CD4-positive, alpha-beta T cell (primary cell): ENCODE measurements at regions not wholly inside any gene's neighbourhood (a gene's known extent, or its start where the extent isn't known, plus 50 kb on each side); places are given as distances from the start of the nearest gene placed in this dataset.

Source experiments
- ATAC-seq: fragments of 200-7000 bp; cut with Tn5 transposase; one replicate; pipeline ENCODE4 v1.10.0; 2022; ENCODE audit warnings: mild to moderate bottlenecking; ENCODE audit not compliant: poor library complexity
- CTCF ChIA-PET: fragments of 350-600 bp; sonication (Branson Sonifier 250); formaldehyde crosslinking; loops from one replicate; lab custom pipeline; 2021; ENCODE audit warnings: antibody characterized with exemption, inconsistent platforms; lab: Charles Lee
- POLR2A ChIA-PET: fragments of 350-600 bp; sonication (Branson Sonifier 250); formaldehyde crosslinking; loops from one replicate; lab custom pipeline; 2021; ENCODE audit warnings: antibody characterized with exemption, inconsistent platforms; lab: Charles Lee
- DNase-seq, 14 experiments: peaks; one replicate each; pipeline ENCODE4 v3.0.0-alpha.2; 2013 to 2020; ENCODE audit warnings: mixed read lengths in 2 of 14
- H3K27ac ChIP-seq, 2 donors: one replicate each; pipeline versions ENCODE4 v1.5.1 to v1.7.0; 2013; ENCODE audit warnings: low read length in 2 of 2, low read depth in 1 of 2, mild to moderate bottlenecking in 1 of 2
- H3K27me3 ChIP-seq, 2 experiments: 1 replicate in 1 of 2; 2 replicates in 1 of 2; pipeline versions ENCODE4 v1.6.1 to v1.7.0; 2013; ENCODE audit warnings: low read length in 2 of 2, control low read depth in 1 of 2, mild to moderate bottlenecking in 1 of 2, moderate library complexity in 1 of 2; ENCODE audit not compliant: insufficient read depth in 2 of 2, control insufficient read depth in 1 of 2
- H3K36me3 ChIP-seq: one replicate; pipeline ENCODE4 v1.6.1; 2013; ENCODE audit warnings: low read length, control low read depth; ENCODE audit not compliant: insufficient read depth
- H3K4me1 ChIP-seq: one replicate; pipeline ENCODE4 v1.6.1; 2013; ENCODE audit warnings: low read length, control low read depth; ENCODE audit not compliant: insufficient read depth
- H3K4me3 ChIP-seq: one replicate; pipeline ENCODE4 v1.5.1; 2013; ENCODE audit warnings: mild to moderate bottlenecking, low read length, moderate library complexity
- H3K9me3 ChIP-seq, 2 experiments: 1 replicate in 1 of 2; 2 replicates in 1 of 2; pipeline versions ENCODE4 v1.6.1 to v1.7.0; 2013; ENCODE audit warnings: low read length in 2 of 2, mild to moderate bottlenecking in 2 of 2, control low read depth in 1 of 2, moderate library complexity in 1 of 2; ENCODE audit not compliant: control insufficient read depth in 1 of 2, insufficient read depth in 1 of 2
- H3K27ac Mint-ChIP-seq: one replicate; pipeline ENCODE4 v1.8.0; 2020; ENCODE audit warnings: mixed read lengths
- H3K27me3 Mint-ChIP-seq: one replicate; pipeline ENCODE4 v1.8.0; 2021; ENCODE audit warnings: mixed read lengths
- H3K36me3 Mint-ChIP-seq: one replicate; pipeline ENCODE4 v1.8.0; 2021; ENCODE audit warnings: low read depth, mixed read lengths
- H3K4me1 Mint-ChIP-seq: one replicate; pipeline ENCODE4 v1.8.0; 2021; ENCODE audit warnings: low read depth, mixed read lengths
- H3K4me3 Mint-ChIP-seq: one replicate; pipeline ENCODE4 v1.8.0; 2020; ENCODE audit warnings: mild to moderate bottlenecking, mixed read lengths
- H3K9me3 Mint-ChIP-seq: one replicate; pipeline ENCODE4 v1.8.0; 2020; ENCODE audit warnings: mixed read lengths
- intact Hi-C, 2 experiments: fragments of 100-400 bp; cut with DNase I in 1 of 2; cut with micrococcal nuclease in 1 of 2; formaldehyde crosslinking; loops; one replicate each; pipeline versions ENCODE4 v1.15.1 to v1.9.0; 2023 to 2025; cut with DNase I, micrococcal nuclease
- TF ChIP-seq, protein P1 (sequence below): fragments of 200-600 bp; IDR thresholded peaks from one replicate; pipeline ENCODE4 v1.8.0; 2022; ENCODE audit warnings: antibody characterized with exemption, mild to moderate bottlenecking

- no peak for DNase-seq
- no peak overlapping the region for H3K4me3 Mint-ChIP-seq
Observed at GRCh38 chr12:92332552-92332951, 186.9 kb upstream of the BTG1 start.

GRCh38 chr12:92331383-92331782, 185.7 kb upstream of the BTG1 start:
- H3K36me3 Mint-ChIP-seq, result no peaks in the 10 kb centered on the region
- ChIA-PET POLR2A (interaction anchor here (0.6 to 2.2 kb wide), 3 partner anchors 21 to 263 kb away, joined by 3 to 6 read pairs (median 3); partner anchors contain the start of gene BTG1), CTCF (interaction anchor here (0.8 to 1.0 kb wide), 2 partner anchors 67 to 373 kb away, joined by 3 read pairs; no protein-coding TSS in a partner anchor)
- no peak overlapping the region for H3K27ac Mint-ChIP-seq
- no peak overlapping the region for H3K4me3 Mint-ChIP-seq
- DNase-seq (no peak), ATAC-seq (no peak)
- TF ChIP-seq, protein P1, sequence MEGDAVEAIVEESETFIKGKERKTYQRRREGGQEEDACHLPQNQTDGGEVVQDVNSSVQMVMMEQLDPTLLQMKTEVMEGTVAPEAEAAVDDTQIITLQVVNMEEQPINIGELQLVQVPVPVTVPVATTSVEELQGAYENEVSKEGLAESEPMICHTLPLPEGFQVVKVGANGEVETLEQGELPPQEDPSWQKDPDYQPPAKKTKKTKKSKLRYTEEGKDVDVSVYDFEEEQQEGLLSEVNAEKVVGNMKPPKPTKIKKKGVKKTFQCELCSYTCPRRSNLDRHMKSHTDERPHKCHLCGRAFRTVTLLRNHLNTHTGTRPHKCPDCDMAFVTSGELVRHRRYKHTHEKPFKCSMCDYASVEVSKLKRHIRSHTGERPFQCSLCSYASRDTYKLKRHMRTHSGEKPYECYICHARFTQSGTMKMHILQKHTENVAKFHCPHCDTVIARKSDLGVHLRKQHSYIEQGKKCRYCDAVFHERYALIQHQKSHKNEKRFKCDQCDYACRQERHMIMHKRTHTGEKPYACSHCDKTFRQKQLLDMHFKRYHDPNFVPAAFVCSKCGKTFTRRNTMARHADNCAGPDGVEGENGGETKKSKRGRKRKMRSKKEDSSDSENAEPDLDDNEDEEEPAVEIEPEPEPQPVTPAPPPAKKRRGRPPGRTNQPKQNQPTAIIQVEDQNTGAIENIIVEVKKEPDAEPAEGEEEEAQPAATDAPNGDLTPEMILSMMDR, result no peak
- H3K27me3 Mint-ChIP-seq, result no peaks in the 10 kb centered on the region
- no peaks in the 10 kb centered on the region for H3K9me3 ChIP-seq
- no peak overlapping the region for H3K4me3 ChIP-seq
- H3K4me1 Mint-ChIP-seq, result peaks cover 72% of the 10 kb centered on the region
- intact Hi-C loops, result no loop called here
- H3K36me3 ChIP-seq, result no peaks in the 10 kb centered on the region
- H3K27me3 ChIP-seq, result no peaks in the 10 kb centered on the region
- H3K9me3 Mint-ChIP-seq, result no peaks in the 10 kb centered on the region
- peaks cover 12% of the 10 kb centered on the region for H3K4me1 ChIP-seq
- H3K27ac ChIP-seq, result no peak overlapping the region

More at GRCh38 chr12:92332552-92332951, 186.9 kb upstream of the BTG1 start:
- Histone ChIP-seq H3K36me3 (no peaks in the 10 kb centered on the region), H3K9me3 (no peaks in the 10 kb centered on the region), H3K4me1 (peaks cover 9% of the 10 kb centered on the region), H3K27ac (no peak overlapping the region), H3K27me3 (no peaks in the 10 kb centered on the region), H3K4me3 (no peak overlapping the region)
- peak overlapping the region; percentile 58 for H3K27ac Mint-ChIP-seq
- TF ChIP-seq, protein P1, result no peak
- intact Hi-C loops, result no loop called here
- no peaks in the 10 kb centered on the region for H3K36me3 Mint-ChIP-seq
- CTCF ChIA-PET, result no interaction called here
- POLR2A ChIA-PET, result interaction anchor here (1.1 to 2.2 kb wide), 2 partner anchors 29 to 187 kb away, joined by 3 to 6 read pairs; partner anchors contain the start of gene BTG1
- H3K4me1 Mint-ChIP-seq, result peaks cover 63% of the 10 kb centered on the region
- ATAC-seq, result peak; percentile 26
- no peaks in the 10 kb centered on the region for H3K9me3 Mint-ChIP-seq
- H3K27me3 Mint-ChIP-seq, result no peaks in the 10 kb centered on the region

DNA sequence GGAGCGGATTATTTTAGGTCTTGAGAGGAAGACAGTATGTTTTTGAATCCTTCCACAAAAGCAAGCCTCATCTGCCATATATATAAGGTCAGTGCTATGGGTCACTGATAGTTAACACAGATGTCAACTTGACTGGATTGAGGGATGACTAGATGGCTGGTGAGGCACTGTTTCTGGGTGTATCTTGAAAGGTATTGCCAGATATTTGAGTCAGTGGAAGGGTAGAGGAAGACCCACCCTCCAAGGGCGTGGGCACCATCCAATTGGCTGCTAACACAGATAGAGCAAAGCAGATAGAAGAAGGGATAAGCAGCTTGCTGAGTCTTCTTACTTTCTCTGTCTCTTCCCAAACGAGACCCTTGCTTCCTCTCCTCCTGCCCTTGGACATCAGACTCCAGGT, 185.0 kb upstream of the BTG1 start:
- H3K27ac Mint-ChIP-seq, result peak overlapping the region; percentile 79

More for the DNA sequence above, 185.0 kb upstream of the BTG1 start:
- Mint-ChIP-seq H3K4me1 (peaks cover 74% of the 10 kb centered on the region), H3K36me3 (no peaks in the 10 kb centered on the region), H3K4me3 (no peak overlapping the region), H3K9me3 (no peaks in the 10 kb centered on the region), H3K27me3 (no peaks in the 10 kb centered on the region)
- peaks cover 0 to 2% of the 10 kb centered on the region in 2 experiments for H3K9me3 ChIP-seq
- ChIA-PET POLR2A (interaction anchor here (0.6 to 2.2 kb wide), 4 partner anchors 22 to 264 kb away, joined by 3 to 9 read pairs (median 4); partner anchors contain the start of gene BTG1), CTCF (no interaction called here)
- intact Hi-C loops, result no loop called here
- DNase-seq (no peak), ATAC-seq (no peak)
- H3K36me3 ChIP-seq, result no peaks in the 10 kb centered on the region
- H3K27me3 ChIP-seq, result no peaks in the 10 kb centered on the region
- peaks cover 12% of the 10 kb centered on the region for H3K4me1 ChIP-seq
- H3K27ac ChIP-seq, result no peak overlapping the region
- TF ChIP-seq, protein P1, result no peak
- H3K4me3 ChIP-seq, result no peak overlapping the region
